ENCODE measurements at regions not wholly inside any gene's neighbourhood (a gene's known extent, or its start where the extent isn't known, plus 50 kb on each side); places are given as distances from the start of the nearest gene placed in this dataset.

DNA sequence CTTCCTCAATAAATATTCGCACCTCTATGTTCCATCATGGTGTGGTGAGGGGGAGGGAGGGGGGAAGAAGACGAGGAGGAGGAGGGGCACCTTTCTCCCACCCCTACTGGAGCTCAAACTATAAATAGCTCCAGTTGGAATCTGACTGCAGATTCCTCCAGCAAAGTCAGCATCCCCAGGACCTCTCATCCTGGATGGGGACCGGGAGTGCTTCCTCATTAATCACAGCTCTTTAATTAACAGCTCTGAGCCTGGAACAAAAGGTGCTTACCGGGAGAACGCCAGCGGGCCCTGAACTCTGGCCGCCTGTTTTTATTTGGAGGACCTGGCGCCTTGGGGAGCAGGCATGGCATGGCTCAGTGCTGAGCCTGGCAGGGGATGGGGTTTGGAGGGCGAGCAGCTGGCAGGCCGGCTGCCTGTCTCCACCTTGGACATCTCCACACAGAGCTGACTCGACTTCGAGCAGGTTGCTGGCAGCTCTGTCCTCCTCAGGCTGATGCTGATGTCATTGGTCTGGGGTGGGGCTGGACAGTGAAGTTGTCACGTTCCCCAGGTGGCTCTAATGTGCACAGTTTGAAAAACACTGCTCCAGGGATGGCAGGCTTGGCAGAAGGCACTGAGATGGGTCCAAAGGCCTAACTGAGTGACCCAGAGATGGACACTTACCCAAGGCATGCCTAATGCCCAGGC, 180.4 kb downstream of the DHX35 start:
- no peaks in the 10 kb centered on the region; the same call in 1 of the 2 replicates for H3K27me3 ChIP-seq (ENCODE audit: insufficient read depth, low read length)
- no peak overlapping the region for H3K4me3 ChIP-seq (ENCODE audit: low read depth, low read length, poor library complexity, severe bottlenecking)
- no peak overlapping the region for H2AFZ ChIP-seq (ENCODE audit: low read length)
- TF ChIP-seq EZH2 (IDR thresholded peaks at IDR 0.05; ENCODE audit: borderline replicate concordance, low read length) = no peak
- TF ChIP-seq, protein P1, sequence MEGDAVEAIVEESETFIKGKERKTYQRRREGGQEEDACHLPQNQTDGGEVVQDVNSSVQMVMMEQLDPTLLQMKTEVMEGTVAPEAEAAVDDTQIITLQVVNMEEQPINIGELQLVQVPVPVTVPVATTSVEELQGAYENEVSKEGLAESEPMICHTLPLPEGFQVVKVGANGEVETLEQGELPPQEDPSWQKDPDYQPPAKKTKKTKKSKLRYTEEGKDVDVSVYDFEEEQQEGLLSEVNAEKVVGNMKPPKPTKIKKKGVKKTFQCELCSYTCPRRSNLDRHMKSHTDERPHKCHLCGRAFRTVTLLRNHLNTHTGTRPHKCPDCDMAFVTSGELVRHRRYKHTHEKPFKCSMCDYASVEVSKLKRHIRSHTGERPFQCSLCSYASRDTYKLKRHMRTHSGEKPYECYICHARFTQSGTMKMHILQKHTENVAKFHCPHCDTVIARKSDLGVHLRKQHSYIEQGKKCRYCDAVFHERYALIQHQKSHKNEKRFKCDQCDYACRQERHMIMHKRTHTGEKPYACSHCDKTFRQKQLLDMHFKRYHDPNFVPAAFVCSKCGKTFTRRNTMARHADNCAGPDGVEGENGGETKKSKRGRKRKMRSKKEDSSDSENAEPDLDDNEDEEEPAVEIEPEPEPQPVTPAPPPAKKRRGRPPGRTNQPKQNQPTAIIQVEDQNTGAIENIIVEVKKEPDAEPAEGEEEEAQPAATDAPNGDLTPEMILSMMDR (IDR thresholded peaks at IDR 0.05; ENCODE audit: low read length) = no peak
- H3K27ac ChIP-seq (ENCODE audit: low read depth, low read length, poor library complexity, severe bottlenecking) = no peak overlapping the region
- no peaks in the 10 kb centered on the region for H3K9me2 ChIP-seq (ENCODE audit: low read depth, low read length)
- no peaks in the 10 kb centered on the region for H3K9me3 ChIP-seq (ENCODE audit: low read length)
- H4K20me1 ChIP-seq (ENCODE audit: insufficient read depth, low read length) = no peaks in the 10 kb centered on the region
- H3K4me1 ChIP-seq (ENCODE audit: insufficient read depth, low read length, severe bottlenecking) = no peaks in the 10 kb centered on the region
- H3K4me2 ChIP-seq (ENCODE audit: low read length) = no peak overlapping the region
- no peaks in the 10 kb centered on the region for H3K36me3 ChIP-seq (ENCODE audit: insufficient read depth, low read length)
- no peaks in the 10 kb centered on the region for H3K79me2 ChIP-seq (ENCODE audit: insufficient read depth, low read length)
- no peaks in the 10 kb centered on the region for H3F3A ChIP-seq (ENCODE audit: insufficient read depth, low read length)
- H3K9ac ChIP-seq (ENCODE audit: low read length) = no peak overlapping the region

DNA sequence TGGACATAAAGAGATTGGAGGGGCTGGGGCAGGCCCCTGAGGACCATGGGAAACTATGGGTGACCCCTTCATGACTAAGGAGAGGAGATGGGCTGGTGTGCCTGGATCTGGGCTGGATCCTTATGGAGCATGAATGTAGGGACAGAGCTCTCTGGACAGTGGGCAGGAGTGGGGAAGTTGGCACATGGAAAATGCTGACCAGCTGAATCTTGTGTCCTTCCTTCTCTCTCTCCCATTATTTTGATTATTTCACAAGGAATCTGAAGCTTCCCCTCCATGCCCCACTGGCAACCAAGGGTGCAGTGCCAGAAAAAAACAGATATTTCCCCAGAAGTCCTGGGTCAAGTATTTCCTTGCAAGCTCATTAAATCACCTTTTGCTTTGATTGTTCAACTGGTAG, 175.2 kb downstream of the DHX35 start:
- no peaks in the 10 kb centered on the region for H3K9me3 ChIP-seq (ENCODE audit: low read length)
- no peak overlapping the region for H3K4me3 ChIP-seq (ENCODE audit: low read depth, low read length, poor library complexity, severe bottlenecking)
- no peaks in the 10 kb centered on the region for H3K79me2 ChIP-seq (ENCODE audit: insufficient read depth, low read length)
- no peaks in the 10 kb centered on the region for H3K9me2 ChIP-seq (ENCODE audit: low read depth, low read length)
- no peak overlapping the region for H3K9ac ChIP-seq (ENCODE audit: low read length)
- no peaks in the 10 kb centered on the region; the same call in 1 of the 2 replicates for H3K27me3 ChIP-seq (ENCODE audit: insufficient read depth, low read length)
- no peaks in the 10 kb centered on the region for H3K4me1 ChIP-seq (ENCODE audit: insufficient read depth, low read length, severe bottlenecking)
- no peaks in the 10 kb centered on the region for H3F3A ChIP-seq (ENCODE audit: insufficient read depth, low read length)
- no peak for TF ChIP-seq EZH2 (IDR thresholded peaks at IDR 0.05; ENCODE audit: borderline replicate concordance, low read length)
- TF ChIP-seq, protein P1 (IDR thresholded peaks at IDR 0.05; ENCODE audit: low read length) = no peak
- no peak overlapping the region for H3K4me2 ChIP-seq (ENCODE audit: low read length)
- H3K27ac ChIP-seq (ENCODE audit: low read depth, low read length, poor library complexity, severe bottlenecking) = no peak overlapping the region
- no peaks in the 10 kb centered on the region for H4K20me1 ChIP-seq (ENCODE audit: insufficient read depth, low read length)
- no peaks in the 10 kb centered on the region for H3K36me3 ChIP-seq (ENCODE audit: insufficient read depth, low read length)
- H2AFZ ChIP-seq (ENCODE audit: low read length) = no peak overlapping the region

DNA sequence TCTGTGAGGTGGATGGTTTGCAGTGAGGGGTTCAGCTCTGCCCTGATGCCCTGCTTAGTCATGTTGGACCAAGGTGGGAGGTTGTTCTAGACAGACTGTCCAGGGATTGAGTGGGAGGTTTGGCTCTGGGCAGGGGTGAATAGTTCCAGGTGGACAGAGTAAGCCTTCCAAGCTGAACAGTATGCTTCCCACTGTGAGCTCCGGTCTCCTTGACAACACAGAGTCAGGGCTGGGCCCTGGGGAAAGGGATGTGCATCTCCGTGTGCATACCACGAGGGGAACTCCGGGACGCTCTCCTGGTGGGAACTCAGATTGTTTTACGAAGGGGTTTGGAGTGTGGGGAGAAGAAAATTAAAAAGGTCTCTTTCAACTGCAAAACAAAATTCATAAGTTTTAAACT, 174.7 kb downstream of the DHX35 start:
- no peak overlapping the region for H3K27ac ChIP-seq (ENCODE audit: low read depth, low read length, poor library complexity, severe bottlenecking)
- H3K4me3 ChIP-seq (ENCODE audit: low read depth, low read length, poor library complexity, severe bottlenecking) = no peak overlapping the region
- TF ChIP-seq, protein P1 (IDR thresholded peaks at IDR 0.05; ENCODE audit: low read length) = no peak
- no peak for TF ChIP-seq EZH2 (IDR thresholded peaks at IDR 0.05; ENCODE audit: borderline replicate concordance, low read length)
- H4K20me1 ChIP-seq (ENCODE audit: insufficient read depth, low read length) = no peaks in the 10 kb centered on the region
- H3K36me3 ChIP-seq (ENCODE audit: insufficient read depth, low read length) = no peaks in the 10 kb centered on the region
- no peaks in the 10 kb centered on the region for H3K9me3 ChIP-seq (ENCODE audit: low read length)
- H3K27me3 ChIP-seq (ENCODE audit: insufficient read depth, low read length) = no peaks in the 10 kb centered on the region; the same call in 1 of the 2 replicates
- H3K4me2 ChIP-seq (ENCODE audit: low read length) = no peak overlapping the region
- H3K9ac ChIP-seq (ENCODE audit: low read length) = no peak overlapping the region
- H3K9me2 ChIP-seq (ENCODE audit: low read depth, low read length) = no peaks in the 10 kb centered on the region
- H3K79me2 ChIP-seq (ENCODE audit: insufficient read depth, low read length) = no peaks in the 10 kb centered on the region
- H3K4me1 ChIP-seq (ENCODE audit: insufficient read depth, low read length, severe bottlenecking) = no peaks in the 10 kb centered on the region
- no peaks in the 10 kb centered on the region for H3F3A ChIP-seq (ENCODE audit: insufficient read depth, low read length)
- no peak overlapping the region for H2AFZ ChIP-seq (ENCODE audit: low read length)
